H1 (cell line): ENCODE measurements at regions not wholly inside any gene's neighbourhood (a gene's known extent, or its start where the extent isn't known, plus 50 kb on each side); places are given as distances from the start of the nearest gene placed in this dataset.

ENCODE experiments used
- CTCF ChIA-PET: fragments of 300-600 bp; sonication (Branson Sonifier 250); formaldehyde crosslinking; loops from one replicate; lab custom pipeline; 2021; ENCODE audit not compliant: partially characterized antibody; lab: Charles Lee
- POLR2A ChIA-PET: fragments of 300-600 bp; sonication (Branson Sonifier 250); formaldehyde crosslinking; loops from one replicate; lab custom pipeline; 2021; ENCODE audit warnings: inconsistent platforms; ENCODE audit not compliant: partially characterized antibody; lab: Charles Lee
- DNase-seq, 2 experiments: peaks; one replicate each; pipeline versions ENCODE4 v3.0.0 to v3.0.0-alpha.2; 2010 to 2022; ENCODE audit warnings: low spot score in 2 of 2, low read depth in 1 of 2, mixed read lengths in 1 of 2
- FAIRE-seq: peaks from 2 replicates; lab custom pipeline; 2011; peaks lifted over from hg19 to GRCh38; lab: Jason Lieb, UNC
- H2AFZ ChIP-seq: 2 replicates; pipeline ENCODE4 v1.8.1; 2012; ENCODE audit warnings: low read length, inconsistent platforms
- H2AK5ac ChIP-seq: 2 replicates; pipeline ENCODE4 v1.6.1; 2013; ENCODE audit warnings: low read depth, low read length
- H2BK120ac ChIP-seq: replicated peaks from 2 replicates; pipeline ENCODE3; 2013; ENCODE audit warnings: low read depth, low read length, inconsistent platforms
- H2BK12ac ChIP-seq: 2 replicates; pipeline ENCODE4 v1.6.1; 2013; ENCODE audit warnings: low read depth, low read length
- H2BK15ac ChIP-seq: 2 replicates; pipeline ENCODE4 v1.6.1; 2013; ENCODE audit warnings: low read length
- H2BK20ac ChIP-seq: 2 replicates; pipeline ENCODE4 v1.6.1; 2013; ENCODE audit warnings: low read length
- H2BK5ac ChIP-seq: 2 replicates; pipeline ENCODE4 v1.6.1; 2013; ENCODE audit warnings: low read depth, low read length
- H3K14ac ChIP-seq: 2 replicates; pipeline ENCODE4 v1.6.1; 2013; ENCODE audit warnings: inconsistent platforms; ENCODE audit not compliant: insufficient read length
- H3K18ac ChIP-seq: 2 replicates; pipeline ENCODE4 v1.6.1; 2013; ENCODE audit warnings: low read length; ENCODE audit errors: extremely low read depth
- H3K23ac ChIP-seq: 2 replicates; pipeline ENCODE4 v1.6.1; 2013; ENCODE audit warnings: inconsistent platforms; ENCODE audit not compliant: insufficient read length
- H3K23me2 ChIP-seq: 2 replicates; pipeline ENCODE4 v1.6.1; 2013; ENCODE audit warnings: low read depth, low read length
- H3K27ac ChIP-seq: 2 replicates; pipeline ENCODE4 v1.6.1; 2011; ENCODE audit warnings: low read depth, low read length, inconsistent platforms
- H3K27me3 ChIP-seq, 4 experiments: replicated peaks in 1 of 4; 1 replicate in 1 of 4; 2 replicates in 3 of 4; pipeline versions ENCODE4 v1.6.1 to v1.8.1; 2011 to 2013; ENCODE audit warnings: low read length in 3 of 4, mild to moderate bottlenecking in 3 of 4, inconsistent platforms in 2 of 4, mixed read lengths in 2 of 4, moderate library complexity in 1 of 4; ENCODE audit not compliant: control insufficient read depth in 3 of 4, insufficient read depth in 3 of 4; ENCODE audit errors: extremely low read depth in 1 of 4
- H3K36me3 ChIP-seq, 4 experiments: 2 replicates each; pipeline versions ENCODE4 v1.6.1 to v1.8.1; 2011 to 2013; ENCODE audit warnings: mild to moderate bottlenecking in 4 of 4, low read length in 3 of 4, moderate library complexity in 2 of 4, control low read depth in 1 of 4, inconsistent platforms in 1 of 4; ENCODE audit not compliant: insufficient read depth in 4 of 4, control insufficient read depth in 2 of 4
- H3K4ac ChIP-seq: replicated peaks from 2 replicates; pipeline ENCODE3; 2013; ENCODE audit warnings: low read length, low read depth, mixed read lengths, inconsistent platforms; ENCODE audit not compliant: insufficient read length
- H3K4me1 ChIP-seq, 4 experiments: replicated peaks in 1 of 4; 1 replicate in 1 of 4; 2 replicates in 3 of 4; pipeline versions ENCODE4 v1.6.1 to v1.8.1; 2011 to 2013; ENCODE audit warnings: low read length in 3 of 4, inconsistent platforms in 2 of 4, mixed read lengths in 1 of 4; ENCODE audit not compliant: insufficient read depth in 4 of 4, control insufficient read depth in 3 of 4
- H3K4me2 ChIP-seq, 2 experiments: 2 replicates each; pipeline versions ENCODE4 v1.6.1 to v1.8.1; 2011 to 2013; ENCODE audit warnings: low read depth in 2 of 2, low read length in 2 of 2, control low read depth in 1 of 2, inconsistent platforms in 1 of 2, mild to moderate bottlenecking in 1 of 2; ENCODE audit not compliant: insufficient read depth in 1 of 2
- H3K4me3 ChIP-seq, 4 experiments: fragments of 200-600, 300-600 bp in 1 of 4; sonication (generic), shearing (Covaris generic), sonication (Bioruptor Twin) in 1 of 4; 2 replicates each; pipeline versions ENCODE4 v1.5.1 to v1.8.1; 2011 to 2016; ENCODE audit warnings: low read length in 4 of 4, low read depth in 3 of 4, control low read depth in 2 of 4, inconsistent platforms in 2 of 4, mild to moderate bottlenecking in 2 of 4, mixed read lengths in 1 of 4, moderate library complexity in 1 of 4; ENCODE audit not compliant: insufficient read depth in 2 of 4; ENCODE audit errors: extremely low read depth in 1 of 4
- H3K56ac ChIP-seq: replicated peaks from 2 replicates; pipeline ENCODE3; 2013; ENCODE audit warnings: low read depth, mild to moderate bottlenecking, mixed read lengths, low read length, inconsistent platforms; ENCODE audit not compliant: insufficient read length
- H3K79me1 ChIP-seq: 2 replicates; pipeline ENCODE4 v1.6.1; 2013; ENCODE audit warnings: low read depth, low read length, control low read depth
- H3K79me2 ChIP-seq, 2 experiments: 2 replicates each; pipeline versions ENCODE4 v1.6.1 to v1.8.1; 2012 to 2013; ENCODE audit warnings: low read length in 2 of 2, mild to moderate bottlenecking in 2 of 2, inconsistent platforms in 1 of 2; ENCODE audit not compliant: insufficient read depth in 2 of 2, control insufficient read depth in 1 of 2
- H3K9ac ChIP-seq, 4 experiments: replicated peaks in 1 of 4; 1 replicate in 1 of 4; 2 replicates in 3 of 4; pipeline versions ENCODE4 v1.6.1 to v1.8.1; 2011 to 2013; ENCODE audit warnings: low read depth in 3 of 4, low read length in 3 of 4, control low read depth in 2 of 4, mild to moderate bottlenecking in 2 of 4, moderate library complexity in 2 of 4, inconsistent platforms in 1 of 4; ENCODE audit errors: extremely low read depth in 1 of 4
- H3K9me3 ChIP-seq, 2 experiments: 2 replicates each; pipeline versions ENCODE4 v1.6.1 to v1.8.1; 2012 to 2013; ENCODE audit warnings: mild to moderate bottlenecking in 2 of 2, moderate library complexity in 2 of 2, control low read depth in 1 of 2, inconsistent platforms in 1 of 2, low read depth in 1 of 2, low read length in 1 of 2, mixed read lengths in 1 of 2; ENCODE audit not compliant: insufficient read depth in 2 of 2
- H4K20me1 ChIP-seq, 2 experiments: replicated peaks in 1 of 2; 2 replicates each; pipeline versions ENCODE3 to v1.8.1; 2011 to 2013; ENCODE audit warnings: inconsistent platforms in 2 of 2, low read length in 2 of 2, mild to moderate bottlenecking in 1 of 2; ENCODE audit not compliant: insufficient read depth in 2 of 2, control insufficient read depth in 1 of 2
- H4K5ac ChIP-seq: 2 replicates; pipeline ENCODE4 v1.6.1; 2013; ENCODE audit warnings: low read length, low read depth, mixed read lengths, inconsistent platforms; ENCODE audit not compliant: insufficient read length
- H4K8ac ChIP-seq: 2 replicates; pipeline ENCODE4 v1.8.0; 2013; ENCODE audit warnings: mild to moderate bottlenecking, moderate library complexity, low read length, inconsistent platforms; ENCODE audit not compliant: insufficient read depth; ENCODE audit errors: extremely low read depth
- H4K91ac ChIP-seq: replicated peaks from 2 replicates; pipeline ENCODE3; 2013; ENCODE audit warnings: low read length, mixed read lengths, inconsistent platforms; ENCODE audit not compliant: insufficient read length
- BACH1 ChIP-seq: IDR thresholded peaks from 2 replicates; pipeline ENCODE4 v1.6.1; 2012; ENCODE audit warnings: low read length, improper control_type of control experiment
- CTCF ChIP-seq, 3 experiments: IDR thresholded peaks; 1 replicate in 2 of 3; 2 replicates in 1 of 3; pipeline versions ENCODE4 v1.5.1 to v1.6.1; 2011; ENCODE audit warnings: low read length in 3 of 3, mild to moderate bottlenecking in 3 of 3, inconsistent platforms in 2 of 3, low read depth in 1 of 3, moderate library complexity in 1 of 3; ENCODE audit not compliant: insufficient read depth in 1 of 3; ENCODE audit errors: control extremely low read depth in 1 of 3
- E2F6 ChIP-seq: IDR thresholded peaks from 2 replicates; pipeline ENCODE4 v1.6.1; 2012; ENCODE audit warnings: inconsistent platforms
- EP300 ChIP-seq, 2 experiments: IDR thresholded peaks; 1 replicate in 1 of 2; 2 replicates in 1 of 2; pipeline ENCODE4 v1.6.1; 2011 to 2012; ENCODE audit warnings: low read depth in 2 of 2, low read length in 2 of 2, mild to moderate bottlenecking in 2 of 2, borderline replicate concordance in 1 of 2, inconsistent platforms in 1 of 2, moderate library complexity in 1 of 2
- JUND ChIP-seq: IDR thresholded peaks from 2 replicates; pipeline ENCODE4 v1.6.1; 2011; ENCODE audit warnings: mild to moderate bottlenecking, improper control_type of control experiment, low read length
- MAFK ChIP-seq: IDR thresholded peaks from 2 replicates; pipeline ENCODE4 v1.6.1; 2012; ENCODE audit warnings: low read depth, mild to moderate bottlenecking, improper control_type of control experiment, low read length
- RFX5 ChIP-seq: IDR thresholded peaks from 2 replicates; pipeline ENCODE4 v1.6.1; 2011; ENCODE audit warnings: low read depth, low read length, improper control_type of control experiment, borderline replicate concordance
- RXRA ChIP-seq: IDR thresholded peaks from 2 replicates; pipeline ENCODE4 v1.6.1; 2011; ENCODE audit warnings: low read depth, mild to moderate bottlenecking, low read length, moderate library complexity; ENCODE audit not compliant: insufficient read depth
- SIX5 ChIP-seq: IDR thresholded peaks from 2 replicates; pipeline ENCODE4 v1.6.1; 2011; ENCODE audit warnings: mild to moderate bottlenecking, low read depth, low read length
- WGBS, 2 experiments: shearing (Covaris generic) in 1 of 2; methylation state at CpG; one replicate each; pipeline versions ENCODE4 v1.1.6 to v1.1.7; 2013 to 2015; ENCODE audit warnings: low lambda C conversion rate in 2 of 2, mixed read lengths in 2 of 2, inconsistent platforms in 1 of 2, low coverage in 1 of 2, missing lambda C conversion rate in 1 of 2; ENCODE audit not compliant: insufficient replicate concordance in 2 of 2, insufficient coverage in 1 of 2, insufficient read length in 1 of 2; ENCODE audit errors: extremely low coverage in 1 of 2, missing lambda C conversion rate in 1 of 2; 5-methylcytosine and 5-hydroxymethylcytosine counted together

- no peak overlapping the region for H2BK12ac ChIP-seq
- H3K23ac ChIP-seq, result no peak overlapping the region
- no peaks in the 10 kb centered on the region for H3K23me2 ChIP-seq
- no peak overlapping the region for H3K14ac ChIP-seq
- no peak overlapping the region for H3K4ac ChIP-seq
- H3K56ac ChIP-seq, result no peak overlapping the region
- H4K91ac ChIP-seq, result no peak overlapping the region
- FAIRE-seq (no peak), DNase-seq (no peak)
- H3K27ac ChIP-seq, result no peak overlapping the region
- H4K20me1 ChIP-seq, result no peaks in the 10 kb centered on the region
- H3K4me3 ChIP-seq, result no peak overlapping the region
- no peak overlapping the region for H2AK5ac ChIP-seq
- H4K8ac ChIP-seq, result no peak overlapping the region
- H4K5ac ChIP-seq, result no peak overlapping the region
- H2BK15ac ChIP-seq, result no peak overlapping the region
- no peak overlapping the region for H2BK20ac ChIP-seq
- no peaks in the 10 kb centered on the region for H3K79me2 ChIP-seq
- H3K4me2 ChIP-seq, result no peak overlapping the region
- no peak overlapping the region for H2AFZ ChIP-seq
- no peaks in the 10 kb centered on the region for H3K36me3 ChIP-seq
- no peak overlapping the region for H2BK5ac ChIP-seq
- 94% methylated on average over 5 of the region's 5 CpGs; no CpG with 5 or more reads in 1 of the 2 experiments for WGBS, 2 experiments
- no peaks in the 10 kb centered on the region for H3K9me3 ChIP-seq
- no peak overlapping the region for H2BK120ac ChIP-seq
- ChIA-PET POLR2A (no interaction called here), CTCF (no interaction called here)
- no peak overlapping the region for H3K18ac ChIP-seq
- no peaks in the 10 kb centered on the region; a peak in 2 of 7 replicates for H3K27me3 ChIP-seq
- H3K79me1 ChIP-seq, result no peaks in the 10 kb centered on the region
- no peak overlapping the region for H3K9ac ChIP-seq
- H3K4me1 ChIP-seq, result peaks cover 0 to 4% (median 2%) of the 10 kb centered on the region in 4 experiments; a peak in 3 of 7 replicates
- TF ChIP-seq SIX5, result no peak
- no peak for TF ChIP-seq RXRA
- TF ChIP-seq CTCF (IDR thresholded peaks at IDR 0.05; ENCODE audit: control extremely low read depth in 1 of 3, insufficient read depth in 1 of 3, low read depth in 1 of 3, low read length in 3 of 3), result no peak
- TF ChIP-seq E2F6, result no peak
- no peak for TF ChIP-seq BACH1
- TF ChIP-seq EP300 (IDR thresholded peaks at IDR 0.05; ENCODE audit: borderline replicate concordance in 1 of 2, low read depth in 2 of 2, low read length in 2 of 2), result no peak
- TF ChIP-seq MAFK, result no peak
- no peak for TF ChIP-seq JUND
- TF ChIP-seq RFX5, result no peak
Observed at GRCh38 chr2:45141883-45142866, 132.9 kb upstream of the SIX2 start.
